GM12875 (cell line): ENCODE measurements at regions not wholly inside any gene's neighbourhood (a gene's known extent, or its start where the extent isn't known, plus 50 kb on each side); places are given as distances from the start of the nearest gene placed in this dataset.
"Not testable (repeated sequence)": the region's sequence is repeated elsewhere in the genome, so short reads cannot be mapped to it uniquely, and the experiment has no call there.

Experiments used
- H3K4me3 ChIP-seq: one replicate; pipeline ENCODE4 v1.5.1; 2011; ENCODE audit warnings: low read depth, low read length, control low read depth
- TF ChIP-seq, protein P1 (sequence below): IDR thresholded peaks from 2 replicates; pipeline ENCODE4 v1.5.1; 2011; ENCODE audit warnings: low read depth, mild to moderate bottlenecking, control low read depth, inconsistent platforms, low read length, moderate library complexity, borderline replicate concordance; ENCODE audit not compliant: insufficient read depth

DNA sequence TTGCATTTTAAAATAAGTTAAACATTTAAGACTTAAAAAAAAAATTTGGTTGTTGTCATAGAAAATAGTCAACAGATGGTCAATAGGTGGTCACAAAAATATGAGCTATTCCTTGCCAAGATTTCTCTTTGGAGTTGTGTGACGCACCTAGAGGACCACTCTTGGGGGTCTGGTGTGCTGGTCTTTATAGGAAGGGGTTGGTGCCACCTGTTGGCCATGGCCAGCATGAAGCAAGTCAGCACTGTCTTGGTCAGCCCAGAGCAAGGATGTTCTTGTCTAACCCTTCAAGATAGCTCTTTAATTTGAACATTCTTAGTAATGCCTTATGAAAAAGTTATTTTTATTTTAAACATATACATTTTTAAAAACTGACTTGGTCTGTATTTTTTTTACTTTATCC is 267.9 kb upstream of the CNTNAP2 start:
- TF ChIP-seq, protein P1, sequence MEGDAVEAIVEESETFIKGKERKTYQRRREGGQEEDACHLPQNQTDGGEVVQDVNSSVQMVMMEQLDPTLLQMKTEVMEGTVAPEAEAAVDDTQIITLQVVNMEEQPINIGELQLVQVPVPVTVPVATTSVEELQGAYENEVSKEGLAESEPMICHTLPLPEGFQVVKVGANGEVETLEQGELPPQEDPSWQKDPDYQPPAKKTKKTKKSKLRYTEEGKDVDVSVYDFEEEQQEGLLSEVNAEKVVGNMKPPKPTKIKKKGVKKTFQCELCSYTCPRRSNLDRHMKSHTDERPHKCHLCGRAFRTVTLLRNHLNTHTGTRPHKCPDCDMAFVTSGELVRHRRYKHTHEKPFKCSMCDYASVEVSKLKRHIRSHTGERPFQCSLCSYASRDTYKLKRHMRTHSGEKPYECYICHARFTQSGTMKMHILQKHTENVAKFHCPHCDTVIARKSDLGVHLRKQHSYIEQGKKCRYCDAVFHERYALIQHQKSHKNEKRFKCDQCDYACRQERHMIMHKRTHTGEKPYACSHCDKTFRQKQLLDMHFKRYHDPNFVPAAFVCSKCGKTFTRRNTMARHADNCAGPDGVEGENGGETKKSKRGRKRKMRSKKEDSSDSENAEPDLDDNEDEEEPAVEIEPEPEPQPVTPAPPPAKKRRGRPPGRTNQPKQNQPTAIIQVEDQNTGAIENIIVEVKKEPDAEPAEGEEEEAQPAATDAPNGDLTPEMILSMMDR: no peak
- H3K4me3 ChIP-seq: no peak overlapping the region

DNA sequence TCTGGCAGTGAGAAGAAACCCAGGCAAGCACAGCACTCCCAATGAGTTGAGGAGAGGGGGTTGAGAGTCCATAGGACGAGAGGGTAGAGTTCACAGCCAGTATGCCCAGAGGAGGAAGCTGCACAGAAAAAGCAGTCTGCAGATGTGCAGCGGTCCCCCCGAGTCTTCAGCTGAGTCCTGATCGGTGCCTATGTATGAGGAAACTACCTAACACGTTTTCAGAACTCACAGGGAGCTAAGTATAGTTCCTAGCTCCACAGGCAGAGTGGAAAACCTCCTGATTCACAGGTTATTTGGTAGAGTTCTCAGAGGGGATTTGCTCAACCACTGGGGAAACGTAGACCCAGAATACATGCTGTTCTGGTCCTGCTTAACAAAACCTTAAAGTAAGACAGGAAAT is 271.3 kb upstream of the CNTNAP2 start:
- H3K4me3 ChIP-seq: no peak overlapping the region
- TF ChIP-seq, protein P1: no peak

DNA sequence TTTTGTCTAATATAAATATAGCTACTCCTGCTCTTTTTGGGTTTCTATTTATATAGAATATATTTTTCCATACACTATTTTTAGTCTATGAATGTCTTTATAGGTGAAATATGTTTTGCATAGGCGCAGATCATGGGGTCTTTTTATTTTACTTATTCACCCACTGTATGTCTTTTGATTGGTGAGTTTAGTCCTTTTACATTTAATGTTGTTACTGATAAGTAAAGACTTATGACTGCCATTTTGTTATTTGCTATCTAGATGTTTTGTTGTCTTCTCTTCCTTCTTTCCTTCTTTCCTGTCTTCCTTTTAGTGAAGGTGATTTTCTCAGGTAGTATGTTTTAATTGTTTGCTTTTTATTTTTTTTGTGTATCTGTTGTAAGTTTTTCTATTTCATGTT is 276.8 kb upstream of the CNTNAP2 start:
- TF ChIP-seq, protein P1: no peak
- no peak overlapping the region for H3K4me3 ChIP-seq

DNA sequence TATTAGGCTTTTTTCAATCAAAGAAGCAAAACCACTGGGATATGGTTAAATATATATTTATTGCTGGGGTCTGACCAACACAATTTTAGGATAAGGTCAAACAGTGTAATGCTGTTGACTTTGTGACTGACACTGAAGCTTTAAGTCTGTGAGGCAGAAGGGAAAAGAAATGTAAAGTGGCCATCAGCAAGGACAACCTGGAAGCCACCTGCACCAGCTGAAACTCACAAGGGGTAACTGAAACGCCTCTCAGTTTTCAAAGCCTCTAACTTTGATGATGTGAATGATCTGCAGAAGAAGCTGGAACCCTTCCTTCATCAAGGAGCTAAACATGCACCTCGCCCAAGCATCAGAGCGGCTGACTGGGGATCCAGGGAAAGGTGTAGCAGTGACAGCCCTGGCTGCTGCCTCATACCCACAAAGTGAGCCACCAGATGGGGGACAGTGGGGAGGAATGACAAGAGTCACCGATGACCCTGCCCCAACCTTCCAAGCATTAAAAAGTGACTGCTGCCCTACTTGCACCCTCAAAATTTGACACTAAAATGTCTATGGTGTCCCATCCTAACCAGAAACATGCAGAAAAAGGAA is 284.9 kb upstream of the CNTNAP2 start:
- H3K4me3 ChIP-seq: no peak overlapping the region
- TF ChIP-seq, protein P1: no peak

DNA sequence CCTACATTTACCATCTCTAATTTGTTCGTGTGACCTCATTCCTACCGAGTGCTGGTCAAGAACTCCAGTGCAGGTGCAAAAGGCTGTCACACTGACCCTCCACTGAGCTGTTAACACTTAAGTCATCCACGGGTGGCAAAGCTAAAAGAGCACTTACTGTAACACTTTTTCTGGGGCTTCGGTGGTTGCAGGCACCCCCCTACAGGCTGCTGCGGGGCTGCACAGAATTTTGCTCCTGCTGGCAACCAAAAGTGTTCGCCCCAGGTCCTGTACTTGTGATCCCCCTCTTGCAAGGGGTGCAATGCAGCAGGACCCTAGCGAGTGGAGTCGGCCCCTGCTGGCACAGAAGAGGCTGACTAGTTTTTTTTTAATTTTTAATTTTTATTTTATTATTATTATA is 298.9 kb upstream of the CNTNAP2 start:
- H3K4me3 ChIP-seq: no peak overlapping the region
- TF ChIP-seq, protein P1: no peak

DNA sequence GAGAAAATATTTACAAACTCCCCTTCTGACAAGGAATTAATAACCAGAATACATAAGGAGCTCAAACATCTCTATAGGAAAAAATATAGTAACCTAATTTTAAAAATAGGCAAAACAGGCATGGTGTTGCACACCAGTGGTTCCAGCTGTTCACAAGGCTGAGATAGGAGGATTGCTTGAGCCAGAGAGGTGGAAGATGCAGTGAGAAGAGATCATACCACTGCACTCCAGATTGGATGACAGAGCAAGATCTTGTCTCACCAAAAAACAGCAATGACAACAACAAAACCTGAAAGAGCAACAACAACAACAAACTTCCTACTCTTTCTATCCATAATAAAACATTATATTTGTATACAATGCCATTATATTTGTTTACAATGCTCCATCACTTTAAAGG is 304.4 kb upstream of the CNTNAP2 start:
- TF ChIP-seq, protein P1: no peak
- no peak overlapping the region for H3K4me3 ChIP-seq

DNA sequence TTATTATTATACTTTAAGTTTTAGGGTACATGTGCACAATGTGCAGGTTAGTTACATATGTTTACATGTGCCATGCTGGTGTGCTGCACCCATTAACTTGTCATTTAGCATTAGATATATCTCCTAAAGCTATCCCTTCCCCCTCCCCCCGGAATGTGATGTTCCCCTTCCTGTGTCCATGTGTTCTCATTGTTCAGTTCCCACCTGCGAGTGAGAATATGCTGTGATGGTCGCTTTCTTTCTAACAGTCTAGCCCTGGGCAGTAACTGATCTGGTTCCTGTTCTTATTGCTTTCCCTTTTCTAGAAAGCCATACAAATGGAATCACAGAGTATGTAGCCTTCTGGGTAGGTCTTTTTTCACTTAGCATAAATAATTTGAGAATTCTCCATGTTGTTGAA is 311.1 kb upstream of the CNTNAP2 start:
- H3K4me3 ChIP-seq: not testable (repeated sequence)

DNA sequence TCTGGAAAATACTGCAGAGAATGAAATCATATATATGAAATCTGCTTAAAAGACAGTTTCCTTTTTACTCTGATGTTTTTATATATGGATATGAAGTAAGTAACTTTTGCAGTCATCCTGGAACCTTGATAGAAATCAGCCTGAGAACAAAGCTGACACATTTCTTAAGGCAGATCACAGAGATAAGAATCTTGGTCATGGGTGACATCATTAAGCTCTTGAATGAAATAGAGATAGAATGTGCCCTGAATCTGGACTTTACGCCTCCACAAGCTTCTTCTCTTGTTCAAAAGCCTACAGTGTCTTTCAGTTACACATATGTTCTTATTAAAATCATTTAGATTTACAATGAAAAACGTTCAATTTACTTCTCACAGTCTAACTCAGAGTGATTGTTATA is 319.1 kb upstream of the CNTNAP2 start:
- no peak overlapping the region for H3K4me3 ChIP-seq
- TF ChIP-seq, protein P1: no peak
